GM12873 (cell line): ENCODE measurements at regions not wholly inside any gene's neighbourhood (a gene's known extent, or its start where the extent isn't known, plus 50 kb on each side); places are given as distances from the start of the nearest gene placed in this dataset.

Experiments used
- CTCF ChIP-seq: IDR thresholded peaks from 2 replicates; pipeline ENCODE4 v1.5.1; 2012; ENCODE audit warnings: low read depth, mild to moderate bottlenecking, moderate library complexity, low read length, control low read depth; ENCODE audit not compliant: insufficient read depth; ENCODE audit errors: missing control alignments

- TF ChIP-seq CTCF, result no peak
These were observed 246.5 kb upstream of the ONECUT1 start for GRCh38 chr15:53036641-53037040.

GRCh38 chr15:53034767-53035245 lies 244.7 kb upstream of the ONECUT1 start:
- TF ChIP-seq CTCF, result no peak

- TF ChIP-seq CTCF, result no peak
These were observed 243.6 kb upstream of the ONECUT1 start for GRCh38 chr15:53033709-53034108.

GRCh38 chr15:53031469-53031868 lies 241.3 kb upstream of the ONECUT1 start:
- no peak for TF ChIP-seq CTCF

GRCh38 chr15:53022788-53023187 lies 232.7 kb upstream of the ONECUT1 start:
- TF ChIP-seq CTCF, result no peak

- no peak for TF ChIP-seq CTCF
These were observed 223.2 kb upstream of the ONECUT1 start for GRCh38 chr15:53013329-53013728.

GRCh38 chr15:53009093-53009492 lies 219.0 kb upstream of the ONECUT1 start:
- no peak for TF ChIP-seq CTCF
